NCI-H748 (cell line): ENCODE measurements at regions not wholly inside any gene's neighbourhood (a gene's known extent, or its start where the extent isn't known, plus 50 kb on each side); places are given as distances from the start of the nearest gene placed in this dataset.
"Not testable (repeated sequence)": the region's sequence is repeated elsewhere in the genome, so short reads cannot be mapped to it uniquely, and the experiment has no call there.

Experiments used
- DNase-seq: peaks from one replicate; lab custom pipeline; 2025; ENCODE audit not compliant: unreplicated experiment; lab: John Stamatoyannopoulos, UW

DNA sequence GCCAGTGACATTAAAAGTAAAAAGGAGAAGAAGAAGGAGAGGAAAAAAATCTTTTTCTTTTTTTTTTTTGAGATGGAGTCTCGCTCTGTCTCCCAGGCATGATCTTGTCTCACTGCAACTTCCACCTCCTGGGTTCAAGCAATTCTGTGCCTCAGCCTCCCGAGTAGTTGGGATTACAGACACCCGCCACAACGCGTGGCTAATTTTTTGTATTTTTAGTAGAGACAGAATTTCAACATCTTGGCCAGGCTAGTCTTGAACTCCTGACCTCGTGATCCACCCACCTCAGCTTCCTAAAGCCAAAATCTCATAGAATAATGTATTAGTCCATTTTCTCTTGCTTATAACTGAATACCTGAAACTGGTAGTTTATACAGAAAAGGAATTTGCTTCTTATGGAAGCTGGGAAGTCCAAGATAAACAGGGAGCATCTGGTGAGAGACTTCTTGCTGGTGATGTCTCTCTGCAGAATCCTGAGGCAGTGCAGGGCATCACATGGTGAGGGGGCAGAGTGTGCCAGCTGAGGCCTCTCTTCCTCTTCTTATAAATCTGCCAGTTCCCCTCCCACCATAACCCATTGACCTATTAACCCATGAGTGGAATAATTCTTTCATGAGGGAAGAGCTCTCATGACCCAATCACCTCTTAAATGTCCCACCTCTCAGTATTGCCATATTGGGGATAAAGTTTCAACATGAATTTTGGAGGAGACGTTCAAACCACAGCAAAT lies 466.3 kb downstream of the GADD45G start:
- DNase-seq = no peak

DNA sequence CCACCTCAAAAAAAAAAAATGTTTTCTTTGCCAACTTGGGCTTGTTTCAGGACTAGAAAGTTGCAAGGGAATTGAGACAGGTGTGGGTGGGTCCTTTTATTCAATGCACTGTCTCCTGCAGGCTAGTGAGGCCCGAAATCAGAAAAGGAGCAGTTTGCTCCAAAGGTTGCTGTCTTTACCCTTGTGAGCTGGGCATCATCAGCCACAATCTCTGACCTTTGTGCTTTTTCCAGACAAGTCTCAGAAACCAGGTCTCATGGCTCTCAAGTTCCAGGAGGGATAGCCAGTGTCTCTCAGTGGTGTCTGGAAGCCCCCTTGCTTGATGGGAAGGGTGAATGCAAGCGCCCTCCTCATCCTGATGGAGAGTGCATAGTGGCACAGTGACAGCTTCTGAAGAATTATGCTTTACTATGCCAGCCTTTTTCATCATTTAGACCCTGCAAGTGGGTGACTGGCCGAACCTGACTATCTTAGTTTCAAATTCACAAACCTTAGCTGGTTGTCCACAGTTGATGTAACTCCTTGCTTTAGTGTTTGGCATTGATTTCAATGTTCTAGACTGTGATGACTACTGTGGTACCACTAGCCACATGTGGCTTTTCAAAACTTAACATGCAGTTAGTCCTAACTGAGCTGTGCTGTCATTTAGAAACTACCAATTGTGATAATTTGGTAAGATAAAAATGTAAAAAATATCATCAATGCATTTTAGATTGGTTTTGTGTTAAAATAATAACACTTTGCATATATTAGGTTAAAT lies 468.6 kb downstream of the GADD45G start:
- DNase-seq = no peak

DNA sequence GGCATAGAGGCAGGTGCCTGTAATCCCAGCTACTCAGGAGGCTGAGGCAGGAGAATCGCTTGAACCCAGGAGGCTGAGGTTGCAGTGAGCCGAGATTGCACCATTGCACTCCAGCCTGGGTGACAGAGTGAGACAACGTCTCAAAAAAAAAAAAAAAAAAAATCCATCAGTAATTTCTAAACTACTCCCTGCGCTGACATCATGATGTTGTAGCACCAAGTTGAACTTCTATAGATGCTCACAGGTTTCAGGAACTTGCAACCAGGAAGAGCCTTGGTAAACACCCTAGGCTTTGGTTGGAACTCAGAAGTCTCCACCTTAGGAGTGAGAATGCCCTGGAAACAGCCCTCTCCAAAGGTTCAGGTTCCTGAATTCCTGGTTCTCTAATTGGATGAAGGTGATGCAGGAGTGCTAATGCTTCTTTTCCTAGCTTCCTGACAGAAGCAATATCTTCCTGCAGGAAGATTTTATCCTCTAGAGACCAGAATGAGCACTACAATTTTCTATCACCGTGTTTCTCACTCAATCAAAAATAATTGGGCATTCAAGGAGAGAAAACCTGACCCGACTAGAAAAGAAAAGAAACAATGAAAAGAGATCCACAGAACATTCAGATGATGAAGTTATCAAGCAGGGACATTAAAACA lies 469.6 kb downstream of the GADD45G start:
- DNase-seq = peak; percentile 15

- not testable (repeated sequence) for DNase-seq
Observed at GRCh38 chr9:90077598-90077997, 472.8 kb downstream of the GADD45G start.

GRCh38 chr9:90078988-90079421 lies 474.2 kb downstream of the GADD45G start:
- no peak for DNase-seq

- no peak for DNase-seq
Observed at GRCh38 chr9:90085633-90086032, 480.8 kb downstream of the GADD45G start.

GRCh38 chr9:90086101-90086511 lies 481.3 kb downstream of the GADD45G start:
- DNase-seq = no peak

GRCh38 chr9:90088434-90088833 lies 483.6 kb downstream of the GADD45G start:
- DNase-seq = no peak

DNA sequence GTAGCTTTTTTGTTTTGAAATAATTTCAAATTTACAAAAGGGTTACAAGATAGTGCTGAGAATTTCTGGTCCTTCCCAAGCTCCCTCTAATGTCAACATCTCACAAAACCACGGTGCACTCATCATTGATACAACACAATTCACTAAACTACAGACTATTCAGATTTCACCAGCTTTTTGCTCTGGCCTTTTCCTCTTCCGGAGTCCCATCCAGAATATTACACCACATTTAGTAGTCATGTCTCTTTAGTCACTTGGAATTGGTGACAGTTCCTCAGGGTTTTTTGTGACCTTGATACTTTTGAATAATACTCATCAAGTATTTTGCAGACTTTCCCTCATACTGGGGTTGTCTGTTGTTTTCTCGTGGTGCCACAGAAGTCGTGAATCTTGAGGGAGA lies 484.0 kb downstream of the GADD45G start:
- DNase-seq = no peak

- no peak for DNase-seq
Observed at GRCh38 chr9:90090997-90091396, 486.2 kb downstream of the GADD45G start.

GRCh38 chr9:90092508-90092907 lies 487.7 kb downstream of the GADD45G start:
- DNase-seq = no peak

- peak; percentile 98 for DNase-seq
Observed at GRCh38 chr9:90095682-90096081, 490.9 kb downstream of the GADD45G start.

- peak; percentile 17 for DNase-seq
Observed at GRCh38 chr9:90097237-90097636, 492.4 kb downstream of the GADD45G start.

GRCh38 chr9:90098408-90098807 lies 493.6 kb downstream of the GADD45G start:
- peak; percentile 16 for DNase-seq

- DNase-seq = peak; percentile 80
Observed at GRCh38 chr9:90099262-90099963, 494.6 kb downstream of the GADD45G start.

DNA sequence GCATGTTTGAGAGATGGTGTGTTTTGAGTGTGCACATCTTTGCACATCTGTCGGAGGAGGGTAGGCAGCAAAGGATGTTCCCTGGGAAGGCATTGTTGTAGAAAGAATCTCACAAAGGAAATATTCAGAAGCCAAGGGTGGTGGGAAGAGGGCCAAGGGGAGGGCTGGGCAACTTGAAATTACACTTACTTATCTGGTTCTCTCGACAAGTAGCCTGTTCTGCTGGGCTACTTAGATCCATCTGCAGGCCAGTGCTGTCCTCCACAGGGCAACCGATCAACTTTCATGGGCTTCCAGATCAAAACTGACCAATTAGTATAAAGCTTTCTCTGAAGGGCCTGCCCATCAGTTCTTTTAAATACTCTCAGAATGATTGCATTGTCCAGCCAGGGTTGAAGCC lies 495.2 kb downstream of the GADD45G start:
- DNase-seq = peak; percentile 32

DNA sequence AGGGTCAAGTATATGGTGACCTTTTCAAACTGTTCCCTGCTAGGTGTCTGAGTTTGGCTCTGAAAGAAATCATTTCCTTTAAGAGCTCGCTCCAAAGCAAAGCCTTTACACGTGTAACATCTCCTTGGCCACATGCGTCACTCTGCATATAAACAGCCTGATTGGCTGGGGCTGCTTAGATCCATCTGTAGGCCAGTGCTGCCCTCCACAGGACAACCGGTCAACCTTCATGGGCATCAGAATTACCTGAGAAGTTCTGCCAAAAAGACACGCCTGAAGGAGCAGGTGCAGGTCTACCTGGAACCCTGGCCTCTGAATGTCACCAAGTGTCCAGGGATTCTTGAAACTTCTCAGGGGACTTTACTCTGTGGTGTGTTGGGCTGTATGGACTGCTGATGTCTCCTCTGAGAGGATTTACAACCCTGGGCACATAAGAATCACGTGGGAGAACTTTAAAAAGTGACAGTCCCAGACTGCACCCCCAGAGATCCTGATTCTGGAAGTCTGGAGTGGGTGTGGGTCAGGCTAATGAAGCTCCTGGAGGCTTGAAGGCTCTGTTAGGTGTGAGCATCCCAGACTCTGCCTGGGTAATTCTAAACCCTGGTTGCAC lies 497.6 kb downstream of the GADD45G start:
- DNase-seq = peak; percentile 95

- DNase-seq = no peak
Observed at GRCh38 chr9:90103771-90104170, 499.0 kb downstream of the GADD45G start.

DNA sequence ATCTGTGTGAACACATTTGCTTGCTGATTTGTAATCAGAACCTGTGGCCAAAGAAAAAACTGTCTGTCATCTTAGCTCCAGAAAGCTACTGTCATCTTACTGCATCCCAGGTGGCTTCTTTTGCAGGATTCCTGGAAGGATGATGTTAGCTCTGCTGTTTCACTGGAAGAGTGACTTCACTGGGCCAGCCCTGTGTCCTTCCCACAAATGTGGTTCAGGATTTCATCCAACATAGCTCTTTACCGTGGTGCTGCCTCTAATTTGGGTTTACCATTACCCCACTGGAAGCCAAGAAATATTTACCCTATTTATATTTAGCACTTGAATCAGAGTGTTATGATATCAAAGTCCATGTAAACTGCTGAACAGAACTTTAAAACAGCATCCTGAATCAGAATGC lies 501.0 kb downstream of the GADD45G start:
- no peak for DNase-seq

DNA sequence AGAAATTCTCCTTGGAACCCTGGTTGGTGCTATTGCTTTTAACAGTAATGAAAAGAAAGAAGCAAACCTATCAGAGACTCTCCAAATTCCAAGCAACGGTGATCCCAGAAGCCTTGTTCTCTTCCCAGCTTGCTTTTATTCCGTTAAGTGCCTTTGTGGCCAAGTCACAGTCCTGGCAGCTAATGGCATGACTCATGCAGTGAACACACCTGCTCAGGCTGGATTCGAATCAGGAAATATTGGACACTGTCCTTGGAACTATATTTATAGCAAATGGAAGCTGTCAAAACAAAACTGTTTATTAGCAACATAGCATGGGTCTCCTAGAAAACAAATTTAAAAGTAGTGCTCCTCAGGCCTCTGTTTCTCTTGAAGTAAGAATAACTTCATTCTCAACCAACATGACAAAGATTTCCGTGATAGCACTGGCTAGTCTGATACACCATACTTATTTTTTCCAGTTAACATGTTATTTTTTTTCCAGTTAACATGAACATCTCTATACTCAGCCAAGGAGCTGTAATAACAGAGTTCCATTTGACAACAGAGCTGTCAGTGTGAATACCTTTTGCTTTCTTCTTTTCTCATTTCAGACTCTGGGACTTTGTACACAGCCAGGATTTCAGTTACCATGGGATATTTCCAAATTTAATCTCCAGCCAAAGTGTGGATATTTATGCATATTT lies 502.4 kb downstream of the GADD45G start:
- DNase-seq = peak; percentile 70
